SK-N-SH (cell line): ENCODE measurements at regions not wholly inside any gene's neighbourhood (a gene's known extent, or its start where the extent isn't known, plus 50 kb on each side); places are given as distances from the start of the nearest gene placed in this dataset.

ENCODE experiments used
- CTCF ChIA-PET: fragments of 300-600, 350-600 bp; formaldehyde crosslinking; extraction: SDS; loops from one replicate; lab custom pipeline; 2021; lab: Yijun Ruan, JAX
- POLR2A ChIA-PET: fragments of 350-600 bp; sonication (Branson Sonifier 250); formaldehyde crosslinking; extraction: SDS; loops from one replicate; lab custom pipeline; 2020; ENCODE audit warnings: antibody characterized with exemption, inconsistent platforms; lab: Yijun Ruan, JAX
- DNase-seq: peaks from one replicate; pipeline ENCODE4 v3.0.0; 2012
- H2AFZ ChIP-seq: fragments of 200-600 bp; sonication (generic); 2 replicates; pipeline ENCODE4 v1.8.1; 2016; ENCODE audit warnings: antibody characterized with exemption, mild to moderate bottlenecking, low read depth
- H3F3A ChIP-seq: fragments of 200-600 bp; sonication (generic); replicated peaks from 2 replicates; pipeline ENCODE3; 2016; ENCODE audit warnings: antibody characterized with exemption, mild to moderate bottlenecking; ENCODE audit not compliant: insufficient read depth
- H3K27ac ChIP-seq, 2 experiments: fragments of 200-500 bp in 1 of 2; fragments of 200-600 bp in 1 of 2; sonication (Bioruptor generic) in 1 of 2; sonication (generic), shearing (Covaris generic) in 1 of 2; 2 replicates each; pipeline versions ENCODE4 v1.5.1 to v1.6.1; 2014 to 2016; ENCODE audit warnings: low read depth in 2 of 2, inconsistent platforms in 1 of 2, low read length in 1 of 2, mild to moderate bottlenecking in 1 of 2, mixed read lengths in 1 of 2
- H3K27me3 ChIP-seq: fragments of 200-600 bp; sonication (generic), shearing (Covaris generic); 2 replicates; pipeline ENCODE4 v1.6.1; 2016; ENCODE audit warnings: mixed run types; ENCODE audit not compliant: insufficient read depth
- H3K36me3 ChIP-seq, 2 experiments: fragments of 200-500 bp in 1 of 2; fragments of 200-600 bp in 1 of 2; sonication (Bioruptor generic) in 1 of 2; sonication (generic) in 1 of 2; replicated peaks in 1 of 2; 2 replicates each; pipeline versions ENCODE3 to v1.5.1; 2014 to 2016; ENCODE audit warnings: low read length in 1 of 2, mild to moderate bottlenecking in 1 of 2; ENCODE audit not compliant: insufficient read depth in 2 of 2, control insufficient read depth in 1 of 2
- H3K4me1 ChIP-seq, 2 experiments: fragments of 200-500 bp in 1 of 2; fragments of 200-600 bp in 1 of 2; sonication (Bioruptor generic) in 1 of 2; sonication (generic), shearing (Covaris generic) in 1 of 2; 2 replicates each; pipeline versions ENCODE4 v1.5.1 to v1.6.1; 2014 to 2016; ENCODE audit warnings: low read depth in 1 of 2, low read length in 1 of 2, mixed run types in 1 of 2; ENCODE audit not compliant: insufficient read depth in 2 of 2, control insufficient read depth in 1 of 2
- H3K4me2 ChIP-seq: fragments of 200-600 bp; sonication (generic), shearing (Covaris generic); 2 replicates; pipeline ENCODE4 v1.6.1; 2017; ENCODE audit warnings: mixed run types
- H3K4me3 ChIP-seq, 2 experiments: fragments of 200-500 bp in 1 of 2; fragments of 200-600 bp in 1 of 2; sonication (Bioruptor generic) in 1 of 2; sonication (generic), shearing (Covaris generic) in 1 of 2; 2 replicates each; pipeline versions ENCODE4 v1.5.1 to v1.8.1; 2014 to 2016; ENCODE audit warnings: low read depth in 2 of 2, inconsistent platforms in 1 of 2, low read length in 1 of 2, mild to moderate bottlenecking in 1 of 2, mixed read lengths in 1 of 2, moderate library complexity in 1 of 2
- H3K79me2 ChIP-seq: fragments of 200-600 bp; sonication (generic); 2 replicates; pipeline ENCODE4 v1.8.1; 2017; ENCODE audit warnings: mild to moderate bottlenecking; ENCODE audit not compliant: insufficient read depth
- H3K9ac ChIP-seq: fragments of 200-600 bp; sonication (generic); 2 replicates; pipeline ENCODE4 v1.6.1; 2017; ENCODE audit warnings: mixed run types
- H3K9me2 ChIP-seq: fragments of 200-600 bp; sonication (generic); 2 replicates; pipeline ENCODE4 v1.6.1; 2017; ENCODE audit warnings: mixed run types
- H3K9me3 ChIP-seq: fragments of 200-600 bp; sonication (generic); 2 replicates; pipeline ENCODE4 v1.6.1; 2017; ENCODE audit warnings: mixed run types, mild to moderate bottlenecking, moderate library complexity
- H4K20me1 ChIP-seq: fragments of 200-600 bp; sonication (generic); 2 replicates; pipeline ENCODE4 v1.6.1; 2017; ENCODE audit warnings: mild to moderate bottlenecking, mixed run types; ENCODE audit not compliant: insufficient read depth
- CHD2 ChIP-seq: fragments of 150-350 bp; IDR thresholded peaks from 2 replicates; pipeline ENCODE4 v1.6.1; 2018; ENCODE audit warnings: low read length; ENCODE audit not compliant: partially characterized antibody
- CTCF ChIP-seq: fragments of 200-600 bp; sonication (generic); IDR thresholded peaks from 2 replicates; pipeline ENCODE4 v1.6.1; 2017; ENCODE audit warnings: antibody characterized with exemption, mild to moderate bottlenecking, moderate library complexity
- ELF1 ChIP-seq: IDR thresholded peaks from 2 replicates; pipeline ENCODE4 v1.4.0; 2012
- EZH2phosphoT487 ChIP-seq: fragments of 200-600 bp; sonication (generic); IDR thresholded peaks from 2 replicates; pipeline ENCODE4 v1.6.1; 2017; ENCODE audit warnings: low read depth, mixed run types, mild to moderate bottlenecking, antibody characterized with exemption, moderate library complexity, borderline replicate concordance
- FOXM1 ChIP-seq: IDR thresholded peaks from 2 replicates; pipeline ENCODE4 v1.4.0; 2012; ENCODE audit warnings: low read depth, mild to moderate bottlenecking
- GABPA ChIP-seq: IDR thresholded peaks from 2 replicates; pipeline ENCODE4 v1.4.0; 2012; ENCODE audit warnings: low read depth, mild to moderate bottlenecking
- JUND ChIP-seq: IDR thresholded peaks from 2 replicates; pipeline ENCODE4 v1.4.0; 2012
- MAX ChIP-seq: IDR thresholded peaks from 2 replicates; pipeline ENCODE4 v1.4.0; 2012; ENCODE audit warnings: low read depth
- MEF2A ChIP-seq: IDR thresholded peaks from 2 replicates; pipeline ENCODE4 v1.4.0; 2012; ENCODE audit warnings: low read depth, borderline replicate concordance
- NFIC ChIP-seq: IDR thresholded peaks from 2 replicates; pipeline ENCODE4 v1.4.0; 2012; ENCODE audit warnings: borderline replicate concordance
- POLR2AphosphoS5 ChIP-seq: IDR thresholded peaks from 2 replicates; pipeline ENCODE4 v1.6.1; 2012; ENCODE audit warnings: low read depth, low read length
- REST ChIP-seq: IDR thresholded peaks from 2 replicates; pipeline ENCODE4 v1.6.1; 2012; ENCODE audit warnings: mild to moderate bottlenecking, low read depth, low read length, moderate library complexity
- RXRA ChIP-seq: IDR thresholded peaks from 2 replicates; pipeline ENCODE4 v1.4.0; 2012; ENCODE audit warnings: low read depth, mild to moderate bottlenecking, borderline replicate concordance
- TCF12 ChIP-seq: IDR thresholded peaks from 2 replicates; pipeline ENCODE4 v1.4.0; 2012
- USF1 ChIP-seq: IDR thresholded peaks from 2 replicates; pipeline ENCODE4 v1.4.0; 2012; ENCODE audit warnings: low read depth, borderline replicate concordance
- WGBS: methylation state at CpG from one replicate; pipeline ENCODE4 v1.1.6; 2017; ENCODE audit warnings: low lambda C conversion rate; 5-methylcytosine and 5-hydroxymethylcytosine counted together

- Histone ChIP-seq H3K9me3 (no peaks in the 10 kb centered on the region), H3K9ac (no peak overlapping the region), H3K9me2 (no peaks in the 10 kb centered on the region), H3K79me2 (no peaks in the 10 kb centered on the region), H3K27ac (no peak overlapping the region), H3K4me3 (no peak overlapping the region), H4K20me1 (no peaks in the 10 kb centered on the region), H3K27me3 (no peaks in the 10 kb centered on the region)
- POLR2A ChIA-PET, result no interaction called here
- CTCF ChIA-PET, result no interaction called here
- TF ChIP-seq MAX (no peak), REST (no peak), RXRA (no peak), CTCF (no peak), MEF2A (no peak), GABPA (no peak), ELF1 (no peak), TCF12 (no peak), NFIC (no peak), EZH2phosphoT487 (no peak), USF1 (no peak)
- TF ChIP-seq, all 33 proteins: peak for 0
- H3K36me3 ChIP-seq, result no peaks in the 10 kb centered on the region
- H3K4me2 ChIP-seq, result no peak overlapping the region
- no peaks in the 10 kb centered on the region for H3F3A ChIP-seq
- DNase-seq, result no peak
- no peak overlapping the region for H2AFZ ChIP-seq
- H3K4me1 ChIP-seq, result no peaks in the 10 kb centered on the region
Observed at GRCh38 chr4:46520361-46520760, 130.4 kb upstream of the GABRA2 start.

GRCh38 chr4:46515940-46516339 is 126.0 kb upstream of the GABRA2 start:
- DNase-seq, result no peak
- no peaks in the 10 kb centered on the region for H3K36me3 ChIP-seq
- no peaks in the 10 kb centered on the region for H3K79me2 ChIP-seq
- H3K27ac ChIP-seq, result no peak overlapping the region
- ChIA-PET POLR2A (no interaction called here), CTCF (no interaction called here)
- H3K9me2 ChIP-seq, result no peaks in the 10 kb centered on the region
- H3K9ac ChIP-seq, result no peak overlapping the region
- no peaks in the 10 kb centered on the region for H4K20me1 ChIP-seq
- no peak for TF ChIP-seq TCF12
- no peak for TF ChIP-seq CHD2
- TF ChIP-seq FOXM1, result no peak
- no peak for TF ChIP-seq POLR2AphosphoS5
- TF ChIP-seq JUND, result no peak
- H2AFZ ChIP-seq, result no peak overlapping the region
- 3% methylated on average over 2 of the region's 2 CpGs for WGBS
- H3K4me2 ChIP-seq, result no peak overlapping the region
- no peaks in the 10 kb centered on the region for H3K9me3 ChIP-seq
- H3K4me1 ChIP-seq, result no peaks in the 10 kb centered on the region
- H3K4me3 ChIP-seq, result no peak overlapping the region
- H3F3A ChIP-seq, result no peaks in the 10 kb centered on the region
- H3K27me3 ChIP-seq, result no peaks in the 10 kb centered on the region
